ENCODE measurements at regions not wholly inside any gene's neighbourhood (a gene's known extent, or its start where the extent isn't known, plus 50 kb on each side); places are given as distances from the start of the nearest gene placed in this dataset.

DNA sequence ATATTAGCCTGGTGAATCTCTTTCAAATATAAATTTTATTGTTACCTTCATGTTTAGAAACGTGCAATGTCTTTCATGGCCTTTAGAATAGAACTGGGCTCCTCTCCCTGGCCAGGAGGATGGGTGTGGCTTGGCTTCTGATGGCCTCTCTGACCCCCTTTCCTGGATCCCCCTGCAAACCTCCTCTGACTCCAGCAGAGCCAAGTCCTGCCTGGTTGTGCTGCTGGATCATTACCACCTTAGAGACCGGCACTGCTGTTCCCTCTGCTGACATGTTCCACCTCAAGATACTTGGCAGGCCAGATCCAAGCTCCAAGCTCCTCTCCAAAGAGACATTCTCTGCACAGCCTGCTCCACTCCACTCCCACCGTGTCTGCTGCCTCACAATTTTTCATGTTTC, 823.8 kb upstream of the HS6ST1 start:
- intact Hi-C loops (cut with DNase I), result no loop called here
- H3K36me3 ChIP-seq (ENCODE audit: insufficient read depth in 1 of 2, low read depth in 1 of 2), result no peaks in the 10 kb centered on the region
- WGBS, 3 donors, result 40 to 61% (median 56%) methylated on average over 3 of the region's 3 CpGs
- no peak overlapping the region for H3K4me3 ChIP-seq
- TF ChIP-seq CTCF (IDR thresholded peaks at IDR 0.05), result no peak
- no peaks in the 10 kb centered on the region for H3K27me3 ChIP-seq (ENCODE audit: insufficient read depth in 3 of 3, low read length in 2 of 3)
- H3K9me3 ChIP-seq, result no peaks in the 10 kb centered on the region
- H3K4me1 ChIP-seq, result no peaks in the 10 kb centered on the region
- no peak for ATAC-seq
- no peak for DNase-seq
- H3K27ac ChIP-seq, result no peak overlapping the region

GRCh38 chr2:129144082-129144791, 825.6 kb upstream of the HS6ST1 start:
- DNase-seq (no peak), ATAC-seq (no peak)
- WGBS, 3 donors, result 94 to 96% (median 95%) methylated on average over 35 to 42 of the region's 42 CpGs
- Histone ChIP-seq H3K4me1 (no peaks in the 10 kb centered on the region), H3K27me3 (ENCODE audit: insufficient read depth in 3 of 3, low read length in 2 of 3) (no peaks in the 10 kb centered on the region), H3K36me3 (ENCODE audit: insufficient read depth in 1 of 2, low read depth in 1 of 2) (no peaks in the 10 kb centered on the region), H3K9me3 (no peaks in the 10 kb centered on the region), H3K4me3 (no peak overlapping the region), H3K27ac (no peak overlapping the region)
- intact Hi-C loops (cut with DNase I), result no loop called here
- TF ChIP-seq CTCF (IDR thresholded peaks at IDR 0.05), result no peak

DNA sequence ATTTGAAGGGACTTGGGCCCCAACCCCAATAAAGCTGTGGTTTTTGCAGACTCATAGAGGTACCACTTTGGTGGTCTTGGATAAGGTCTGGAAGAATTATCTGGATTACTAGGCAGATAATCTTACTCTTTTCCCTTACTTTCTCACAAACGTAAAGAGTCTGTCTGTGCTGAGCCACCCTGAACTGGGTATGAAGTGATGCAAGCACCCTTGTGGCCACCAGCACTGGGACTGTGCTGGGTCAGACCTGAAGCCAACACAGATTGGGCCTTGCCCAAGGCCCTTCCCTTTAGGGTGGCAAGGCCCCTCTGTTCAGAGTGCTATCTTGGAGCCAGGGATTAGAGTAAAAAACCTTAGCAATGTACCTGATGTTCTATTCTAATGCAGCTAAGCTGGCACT, 827.0 kb upstream of the RAB6C start:
- Histone ChIP-seq H3K36me3 (ENCODE audit: insufficient read depth in 1 of 2, low read depth in 1 of 2) (no peaks in the 10 kb centered on the region), H3K4me1 (no peaks in the 10 kb centered on the region), H3K27ac (no peak overlapping the region), H3K27me3 (ENCODE audit: insufficient read depth in 3 of 3, low read length in 2 of 3) (no peaks in the 10 kb centered on the region), H3K4me3 (no peak overlapping the region), H3K9me3 (no peaks in the 10 kb centered on the region)
- TF ChIP-seq CTCF (IDR thresholded peaks at IDR 0.05), result no peak
- intact Hi-C loops (cut with DNase I), result no loop called here
- ATAC-seq (no peak), DNase-seq (no peak)
- WGBS, 3 donors, result 44 to 64% (median 58%) methylated on average over 1 of the region's 1 CpG

DNA sequence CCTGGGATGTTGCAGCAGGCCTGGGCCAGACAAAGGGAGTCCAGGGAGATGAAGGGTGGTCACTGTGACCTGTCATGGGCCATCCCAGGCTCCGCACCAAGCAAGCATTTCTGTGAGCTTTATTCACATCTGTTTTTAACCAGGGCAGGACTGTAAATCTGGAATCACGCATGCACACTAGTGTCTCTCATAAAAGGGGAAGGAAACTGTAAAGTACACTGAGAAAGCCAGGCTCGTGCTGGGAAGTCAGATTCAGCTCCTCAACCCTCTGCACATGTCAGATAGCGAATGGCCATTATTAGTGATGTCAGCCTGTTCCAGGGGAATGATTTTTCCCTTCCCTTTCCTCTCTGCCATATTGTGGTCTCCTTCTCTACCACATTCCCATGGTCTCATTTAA, 818.6 kb upstream of the RAB6C start:
- Histone ChIP-seq H3K27ac (no peak overlapping the region), H3K4me3 (no peak overlapping the region), H3K4me1 (no peaks in the 10 kb centered on the region), H3K36me3 (ENCODE audit: insufficient read depth in 1 of 2, low read depth in 1 of 2) (no peaks in the 10 kb centered on the region), H3K27me3 (ENCODE audit: insufficient read depth in 3 of 3, low read length in 2 of 3) (no peaks in the 10 kb centered on the region), H3K9me3 (no peaks in the 10 kb centered on the region)
- TF ChIP-seq CTCF (IDR thresholded peaks at IDR 0.05), result no peak
- intact Hi-C loops (cut with DNase I), result no loop called here
- DNase-seq, result no peak
- no peak for ATAC-seq
- WGBS, 3 donors, result 75 to 82% (median 82%) methylated on average over 4 of the region's 4 CpGs

Measured in psoas muscle (tissue), 7 donors.